Activated naive CD8-positive, alpha-beta T cell treated with anti-CD3 and anti-CD28 coated beads, Interleukin-2, amount 10 ng/mL, durations not matched to agents 7 days and 5 days (primary cell): ENCODE measurements at regions not wholly inside any gene's neighbourhood (a gene's known extent, or its start where the extent isn't known, plus 50 kb on each side); places are given as distances from the start of the nearest gene placed in this dataset.

Experiments
- ATAC-seq: fragments of 150-1000 bp; cut with Tn5 transposase; one replicate; pipeline ENCODE4 v1.10.0; 2021; ENCODE audit warnings: low read depth, moderate library complexity
- POLR2A ChIA-PET: fragments of 350-600 bp; sonication (Branson Sonifier 250); formaldehyde crosslinking; loops from one replicate; lab custom pipeline; 2021; ENCODE audit warnings: antibody characterized with exemption; lab: Charles Lee
- DNase-seq: peaks from one replicate; pipeline ENCODE4 v3.0.0; 2021
- H3K27ac Mint-ChIP-seq: one replicate; pipeline ENCODE4 v1.8.0; 2022; ENCODE audit warnings: mild to moderate bottlenecking, mixed read lengths
- H3K27me3 Mint-ChIP-seq: one replicate; pipeline ENCODE4 v1.8.0; 2022; ENCODE audit warnings: mild to moderate bottlenecking, moderate library complexity, mixed read lengths
- H3K36me3 Mint-ChIP-seq: one replicate; pipeline ENCODE4 v1.8.0; 2021; ENCODE audit warnings: mild to moderate bottlenecking, mixed read lengths
- H3K4me1 Mint-ChIP-seq: one replicate; pipeline ENCODE4 v1.8.0; 2021; ENCODE audit warnings: mixed read lengths
- H3K4me3 Mint-ChIP-seq: one replicate; pipeline ENCODE4 v1.8.0; 2022; ENCODE audit warnings: mild to moderate bottlenecking, moderate library complexity, mixed read lengths
- H3K9me3 Mint-ChIP-seq: one replicate; pipeline ENCODE4 v1.8.0; 2021; ENCODE audit warnings: mixed read lengths

DNA sequence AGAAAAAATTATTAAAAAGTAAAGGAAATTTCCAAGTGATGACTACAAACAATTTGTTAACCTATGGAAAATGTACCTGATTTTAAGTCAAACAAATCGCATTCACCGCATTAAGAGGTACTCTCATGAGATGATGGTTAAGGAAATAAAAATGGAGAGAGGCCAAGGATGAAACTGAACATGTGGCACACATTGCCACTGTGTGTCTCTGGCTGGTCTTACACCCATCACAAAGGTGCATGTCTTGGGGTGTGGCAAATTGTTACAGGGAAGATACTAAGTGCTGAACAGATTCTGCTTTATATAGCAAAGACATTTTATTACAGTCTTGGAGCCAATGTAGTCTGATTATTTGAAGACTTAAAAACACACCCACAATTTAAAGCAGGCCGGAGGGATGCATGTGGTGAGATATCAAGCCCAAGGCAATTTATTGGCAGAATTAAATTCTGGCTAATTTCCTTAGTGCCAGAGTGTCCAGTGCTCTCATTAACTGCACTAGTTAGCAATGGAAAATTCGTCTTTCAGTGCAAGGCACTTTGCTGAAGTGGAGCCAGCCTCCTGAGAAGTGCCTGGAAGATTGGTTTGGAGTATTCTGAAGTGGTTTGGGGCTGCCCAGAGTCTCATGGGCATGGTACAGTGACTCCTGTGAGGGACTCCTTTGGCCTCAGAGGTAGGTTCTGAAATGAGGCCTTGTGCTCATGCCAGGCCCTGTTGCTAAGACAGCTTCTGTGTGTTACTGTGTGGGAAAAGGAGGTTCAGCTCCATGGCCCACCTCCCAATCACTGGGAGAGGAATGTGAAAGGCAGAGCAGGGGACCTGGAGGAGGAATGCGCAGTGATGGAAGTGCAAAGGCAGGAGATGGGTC, 166.9 kb downstream of the BRMS1L start:
- Mint-ChIP-seq H3K27ac (no peak overlapping the region), H3K36me3 (no peaks in the 10 kb centered on the region), H3K4me1 (peaks cover 4% of the 10 kb centered on the region), H3K27me3 (no peaks in the 10 kb centered on the region), H3K9me3 (no peaks in the 10 kb centered on the region), H3K4me3 (no peak overlapping the region)
- no peak for ATAC-seq
- POLR2A ChIA-PET, result no interaction called here
- no peak for DNase-seq

DNA sequence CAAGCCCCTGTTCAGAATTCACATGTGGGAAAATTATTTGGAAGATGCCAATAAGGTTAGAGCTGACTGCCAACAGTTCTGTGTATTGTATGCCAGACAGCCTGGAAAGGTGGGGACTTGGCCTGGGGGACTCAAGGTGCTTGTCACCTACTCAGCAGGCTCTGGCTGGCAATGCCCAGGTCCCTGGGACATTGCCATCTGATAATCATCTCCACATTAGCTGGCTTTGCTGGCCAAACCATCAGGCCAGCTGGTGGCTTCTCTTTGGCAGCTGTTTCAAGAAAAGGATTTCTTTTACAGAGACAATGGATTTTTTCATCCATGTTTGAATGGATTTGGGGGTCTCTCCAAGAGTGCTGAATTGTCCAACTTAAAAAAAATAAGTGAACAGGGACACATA, 165.2 kb downstream of the BRMS1L start:
- no peaks in the 10 kb centered on the region for H3K36me3 Mint-ChIP-seq
- H3K4me1 Mint-ChIP-seq, result peaks cover 4% of the 10 kb centered on the region
- H3K9me3 Mint-ChIP-seq, result no peaks in the 10 kb centered on the region
- DNase-seq (no peak), ATAC-seq (no peak)
- POLR2A ChIA-PET, result no interaction called here
- no peak overlapping the region for H3K4me3 Mint-ChIP-seq
- H3K27ac Mint-ChIP-seq, result no peak overlapping the region
- no peaks in the 10 kb centered on the region for H3K27me3 Mint-ChIP-seq

DNA sequence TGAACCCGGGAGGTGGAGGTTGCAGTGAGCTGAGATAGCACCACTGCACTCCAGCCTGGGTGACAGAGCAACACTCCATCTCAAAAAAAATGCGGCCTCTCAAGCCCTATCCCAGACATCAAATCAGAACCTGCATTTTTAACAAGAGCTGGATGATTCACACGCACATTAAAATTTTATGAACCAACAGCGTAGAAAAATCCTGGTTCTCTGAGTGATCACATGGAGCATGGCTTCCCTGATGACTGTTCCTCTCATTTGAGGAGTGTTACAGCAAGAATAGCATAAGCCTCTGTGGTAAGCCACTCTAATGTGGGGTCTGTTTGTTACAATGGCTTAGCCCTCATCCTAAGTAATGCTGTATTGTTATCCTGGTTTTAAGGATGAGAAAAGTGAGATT, 163.6 kb downstream of the BRMS1L start:
- H3K4me3 Mint-ChIP-seq, result no peak overlapping the region
- no peak for DNase-seq
- H3K27me3 Mint-ChIP-seq, result no peaks in the 10 kb centered on the region
- no peak overlapping the region for H3K27ac Mint-ChIP-seq
- H3K9me3 Mint-ChIP-seq, result no peaks in the 10 kb centered on the region
- H3K4me1 Mint-ChIP-seq, result peaks cover 7% of the 10 kb centered on the region
- H3K36me3 Mint-ChIP-seq, result no peaks in the 10 kb centered on the region
- no peak for ATAC-seq
- POLR2A ChIA-PET, result no interaction called here

DNA sequence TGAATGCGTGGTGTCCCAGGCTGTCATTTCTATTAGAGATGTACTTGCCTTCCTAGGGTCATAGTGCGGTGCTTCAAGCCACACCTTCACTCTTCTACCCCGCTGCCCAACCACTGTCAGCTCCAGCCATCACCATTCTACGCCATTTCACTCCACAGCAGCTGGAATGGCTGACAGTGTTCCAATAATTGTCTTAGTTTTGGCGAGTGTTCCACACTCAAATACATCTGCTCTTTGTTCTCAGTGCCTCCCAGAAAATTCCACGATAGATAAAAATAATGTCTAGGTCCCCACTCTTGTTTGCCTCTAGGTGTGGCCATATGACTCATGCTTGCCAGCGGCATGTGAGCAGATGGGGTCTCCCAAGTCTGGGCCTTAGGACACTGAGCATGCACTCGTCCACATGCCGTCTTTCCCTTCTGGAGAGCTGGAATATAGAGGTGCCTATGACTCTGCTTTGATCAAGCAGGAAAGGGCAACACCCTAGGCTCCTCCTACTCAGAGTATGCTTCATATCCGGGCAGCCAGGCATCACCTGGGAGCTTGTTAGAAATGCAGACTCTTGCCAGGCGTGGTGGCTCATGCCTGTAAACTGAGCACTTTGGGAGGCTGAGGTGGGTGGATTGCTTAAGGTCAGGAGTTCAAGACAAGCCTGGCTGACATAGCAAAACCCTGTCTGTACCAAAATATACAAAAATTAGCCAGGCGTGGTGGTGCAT, 163.0 kb downstream of the BRMS1L start:
- DNase-seq, result no peak
- POLR2A ChIA-PET, result no interaction called here
- H3K27me3 Mint-ChIP-seq, result no peaks in the 10 kb centered on the region
- H3K4me3 Mint-ChIP-seq, result no peak overlapping the region
- peaks cover 7% of the 10 kb centered on the region for H3K4me1 Mint-ChIP-seq
- no peak for ATAC-seq
- H3K27ac Mint-ChIP-seq, result no peak overlapping the region
- no peaks in the 10 kb centered on the region for H3K9me3 Mint-ChIP-seq
- H3K36me3 Mint-ChIP-seq, result no peaks in the 10 kb centered on the region

DNA sequence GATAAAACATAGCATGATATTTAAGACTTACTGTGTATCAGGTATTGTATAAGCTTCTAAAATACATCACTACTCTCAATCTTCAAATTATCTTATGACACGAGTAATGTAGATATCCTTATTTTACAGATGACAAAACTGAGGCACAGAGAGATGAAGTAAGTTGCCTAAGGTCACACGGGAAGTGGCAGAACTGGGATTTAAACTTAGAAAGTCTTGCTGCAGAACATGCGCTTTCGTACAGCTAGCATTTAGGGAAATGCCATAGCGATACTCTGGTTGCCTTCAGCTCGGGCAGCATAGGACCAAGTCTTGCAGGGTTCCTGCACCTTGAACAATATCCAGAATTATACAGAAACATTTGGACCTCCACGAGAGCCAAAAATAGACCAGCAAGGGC, 162.4 kb downstream of the BRMS1L start:
- no peaks in the 10 kb centered on the region for H3K9me3 Mint-ChIP-seq
- DNase-seq (no peak), ATAC-seq (no peak)
- H3K4me1 Mint-ChIP-seq, result peaks cover 7% of the 10 kb centered on the region
- H3K36me3 Mint-ChIP-seq, result no peaks in the 10 kb centered on the region
- H3K27me3 Mint-ChIP-seq, result no peaks in the 10 kb centered on the region
- H3K4me3 Mint-ChIP-seq, result no peak overlapping the region
- POLR2A ChIA-PET, result no interaction called here
- no peak overlapping the region for H3K27ac Mint-ChIP-seq

DNA sequence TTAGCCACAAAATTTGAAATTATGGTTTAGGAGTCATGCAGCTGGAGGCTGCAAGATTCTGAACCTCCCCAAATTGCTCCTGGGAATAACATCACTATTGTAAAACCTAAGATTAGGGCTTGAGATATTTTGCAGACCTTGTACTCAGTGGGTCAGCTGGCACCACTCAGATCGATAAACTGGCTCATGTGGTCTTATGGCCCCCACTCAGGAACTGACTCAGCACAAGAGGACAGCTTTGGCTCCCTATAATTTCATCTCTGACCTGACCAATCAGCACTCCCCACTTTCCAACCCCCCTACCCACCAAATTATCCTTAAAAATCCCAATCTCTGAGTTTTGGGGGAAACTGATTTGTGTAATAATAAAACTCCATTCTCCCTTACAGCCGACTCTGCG, 161.6 kb downstream of the BRMS1L start:
- DNase-seq (no peak), ATAC-seq (no peak)
- POLR2A ChIA-PET, result no interaction called here
- Mint-ChIP-seq H3K27ac (no peak overlapping the region), H3K9me3 (no peaks in the 10 kb centered on the region), H3K4me1 (peaks cover 7% of the 10 kb centered on the region), H3K36me3 (no peaks in the 10 kb centered on the region), H3K27me3 (no peaks in the 10 kb centered on the region), H3K4me3 (no peak overlapping the region)

DNA sequence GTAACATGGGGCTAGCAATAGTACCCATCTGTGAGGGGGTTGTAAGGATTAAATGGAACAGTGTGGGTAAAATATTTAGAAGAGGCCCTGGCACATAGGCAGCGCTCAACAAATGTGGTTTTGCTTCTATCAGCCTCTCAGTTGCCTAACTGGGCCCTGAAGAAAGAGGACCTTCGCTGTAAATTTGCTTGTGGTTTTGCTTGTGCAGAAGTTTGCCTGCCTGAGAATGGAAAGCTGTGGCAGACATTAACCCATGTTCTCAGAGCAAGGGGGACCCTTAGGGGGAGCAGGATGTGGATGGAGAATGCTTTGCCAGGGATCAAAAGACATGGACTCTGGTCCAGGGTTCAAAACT, 160.1 kb downstream of the BRMS1L start:
- Mint-ChIP-seq H3K9me3 (no peaks in the 10 kb centered on the region), H3K4me3 (no peak overlapping the region), H3K4me1 (peaks cover 7% of the 10 kb centered on the region), H3K27ac (no peak overlapping the region), H3K36me3 (no peaks in the 10 kb centered on the region), H3K27me3 (no peaks in the 10 kb centered on the region)
- no peak for DNase-seq
- no peak for ATAC-seq
- POLR2A ChIA-PET, result no interaction called here

DNA sequence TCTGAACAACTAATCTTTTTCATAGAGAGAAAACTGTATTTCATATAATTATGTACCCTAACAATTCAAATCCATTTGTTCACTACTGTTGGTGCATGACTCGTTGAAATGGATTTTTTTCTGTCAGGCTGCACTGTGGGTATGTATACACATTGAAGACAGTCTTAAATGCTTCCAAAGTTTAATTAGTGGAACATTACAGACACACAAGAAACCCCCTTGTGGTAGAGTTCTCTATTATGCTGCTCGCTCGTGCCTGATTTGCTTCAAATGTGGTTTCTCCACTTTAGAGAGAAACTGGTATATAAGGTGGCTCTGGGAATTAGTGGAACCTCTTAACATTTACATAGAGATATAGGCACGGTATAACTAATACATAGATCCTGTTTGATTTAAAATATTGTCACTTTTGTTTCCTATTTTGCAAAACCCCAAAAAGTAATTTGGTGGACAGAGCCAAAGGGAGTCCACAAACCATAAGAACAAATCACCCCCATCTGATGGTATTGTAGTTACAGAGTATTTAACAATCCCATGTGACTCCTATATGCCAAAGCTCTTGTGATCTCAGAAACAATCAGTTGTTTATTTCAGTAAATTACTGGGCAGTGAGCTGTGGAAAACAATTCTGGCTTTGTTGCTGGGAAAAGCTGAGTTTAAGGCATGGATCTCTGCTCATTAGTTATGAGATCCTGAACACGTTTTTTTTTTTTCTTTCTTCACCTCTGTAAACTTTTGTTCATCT, 159.5 kb downstream of the BRMS1L start:
- no peak for DNase-seq
- Mint-ChIP-seq H3K36me3 (no peaks in the 10 kb centered on the region), H3K9me3 (no peaks in the 10 kb centered on the region), H3K4me1 (peaks cover 4% of the 10 kb centered on the region), H3K27ac (no peak overlapping the region), H3K4me3 (no peak overlapping the region), H3K27me3 (no peaks in the 10 kb centered on the region)
- POLR2A ChIA-PET, result no interaction called here
- ATAC-seq, result no peak

DNA sequence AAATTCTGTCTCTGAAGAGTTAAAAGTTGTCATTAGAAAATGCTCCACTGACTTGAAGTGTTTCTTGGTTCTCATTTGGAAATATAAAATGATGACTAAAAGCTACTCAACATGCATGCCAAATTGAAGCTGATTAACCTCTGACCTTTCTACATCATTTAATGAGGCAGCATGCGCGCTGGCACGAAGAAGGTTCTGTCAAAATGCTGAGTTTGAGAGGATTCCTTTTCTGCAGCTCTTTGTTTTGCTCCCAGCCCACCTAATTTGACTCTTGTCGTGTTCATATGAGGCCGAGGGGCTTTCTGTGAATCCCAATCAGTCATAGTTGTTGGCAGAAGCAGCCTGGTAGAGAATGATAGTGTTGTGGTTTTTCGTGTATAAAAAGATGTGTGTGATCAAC, 153.4 kb downstream of the BRMS1L start:
- POLR2A ChIA-PET, result no interaction called here
- Mint-ChIP-seq H3K36me3 (no peaks in the 10 kb centered on the region), H3K4me1 (no peaks in the 10 kb centered on the region), H3K27ac (no peak overlapping the region), H3K9me3 (no peaks in the 10 kb centered on the region), H3K27me3 (no peaks in the 10 kb centered on the region), H3K4me3 (no peak overlapping the region)
- no peak for DNase-seq
- no peak for ATAC-seq

DNA sequence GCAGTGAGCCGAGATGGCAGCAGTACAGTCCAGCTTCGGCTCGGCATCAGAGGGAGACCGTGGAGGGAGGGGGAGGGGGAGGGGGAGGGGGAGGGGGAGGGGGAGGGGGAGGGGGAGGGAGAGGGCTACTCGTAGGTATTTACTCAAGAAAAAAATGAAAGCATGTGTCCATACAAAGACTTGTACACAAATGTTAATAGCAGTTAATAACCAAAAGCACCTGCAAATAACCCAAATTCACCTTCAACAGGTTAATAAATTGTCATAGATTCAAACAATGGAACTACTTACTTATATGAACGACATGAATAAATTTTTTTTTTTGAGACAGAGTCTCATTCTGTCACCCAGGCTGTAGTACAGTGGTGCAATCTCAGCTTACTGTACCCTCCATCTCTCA, 152.4 kb downstream of the BRMS1L start:
- H3K4me1 Mint-ChIP-seq, result no peaks in the 10 kb centered on the region
- POLR2A ChIA-PET, result no interaction called here
- no peaks in the 10 kb centered on the region for H3K36me3 Mint-ChIP-seq
- DNase-seq (no peak), ATAC-seq (no peak)
- no peak overlapping the region for H3K27ac Mint-ChIP-seq
- H3K4me3 Mint-ChIP-seq, result no peak overlapping the region
- no peaks in the 10 kb centered on the region for H3K9me3 Mint-ChIP-seq
- H3K27me3 Mint-ChIP-seq, result no peaks in the 10 kb centered on the region

DNA sequence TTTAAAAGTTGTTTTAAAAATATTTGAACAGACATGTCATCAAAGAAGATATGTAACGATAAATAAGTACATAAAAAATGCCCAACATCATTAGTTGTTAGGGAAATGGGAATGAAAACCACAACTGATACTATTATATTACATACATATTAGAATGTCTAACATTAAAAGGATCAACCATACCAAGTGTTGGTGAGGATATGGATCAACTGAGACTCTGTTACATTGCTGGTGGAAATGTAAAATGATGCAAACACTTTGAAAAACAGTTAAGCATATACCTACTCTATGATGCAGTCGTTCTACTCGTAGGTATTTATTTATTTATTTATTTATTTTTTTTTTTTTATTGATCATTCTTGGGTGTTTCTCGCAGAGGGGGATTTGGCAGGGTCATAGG, 149.7 kb downstream of the BRMS1L start:
- no peaks in the 10 kb centered on the region for H3K9me3 Mint-ChIP-seq
- no peaks in the 10 kb centered on the region for H3K4me1 Mint-ChIP-seq
- peaks cover 4% of the 10 kb centered on the region for H3K27me3 Mint-ChIP-seq
- no peak for DNase-seq
- no peak overlapping the region for H3K27ac Mint-ChIP-seq
- no peak overlapping the region for H3K4me3 Mint-ChIP-seq
- ATAC-seq, result no peak
- no peaks in the 10 kb centered on the region for H3K36me3 Mint-ChIP-seq
- POLR2A ChIA-PET, result no interaction called here

DNA sequence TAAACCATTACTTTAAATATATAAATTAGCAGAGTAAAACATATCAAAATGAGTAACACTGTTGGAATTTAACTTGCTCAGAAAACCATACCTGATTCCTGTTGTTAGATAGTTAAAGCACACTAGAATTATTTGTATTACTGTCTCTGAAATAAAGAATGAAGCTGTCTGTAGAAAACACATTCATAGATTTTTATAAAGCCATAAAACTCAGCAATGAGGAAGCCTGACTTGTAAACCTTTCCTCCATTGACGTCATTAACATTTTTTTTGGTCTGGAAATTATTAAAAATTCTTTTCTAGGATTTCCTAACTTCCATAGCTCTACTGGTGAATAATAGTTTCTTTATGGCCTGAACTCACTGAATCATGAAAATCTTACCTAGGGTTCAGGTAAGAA, 147.6 kb downstream of the BRMS1L start:
- no peak for ATAC-seq
- Mint-ChIP-seq H3K27me3 (peaks cover 13% of the 10 kb centered on the region), H3K36me3 (no peaks in the 10 kb centered on the region), H3K9me3 (no peaks in the 10 kb centered on the region), H3K4me3 (no peak overlapping the region), H3K27ac (no peak overlapping the region), H3K4me1 (no peaks in the 10 kb centered on the region)
- POLR2A ChIA-PET, result no interaction called here
- DNase-seq, result no peak

DNA sequence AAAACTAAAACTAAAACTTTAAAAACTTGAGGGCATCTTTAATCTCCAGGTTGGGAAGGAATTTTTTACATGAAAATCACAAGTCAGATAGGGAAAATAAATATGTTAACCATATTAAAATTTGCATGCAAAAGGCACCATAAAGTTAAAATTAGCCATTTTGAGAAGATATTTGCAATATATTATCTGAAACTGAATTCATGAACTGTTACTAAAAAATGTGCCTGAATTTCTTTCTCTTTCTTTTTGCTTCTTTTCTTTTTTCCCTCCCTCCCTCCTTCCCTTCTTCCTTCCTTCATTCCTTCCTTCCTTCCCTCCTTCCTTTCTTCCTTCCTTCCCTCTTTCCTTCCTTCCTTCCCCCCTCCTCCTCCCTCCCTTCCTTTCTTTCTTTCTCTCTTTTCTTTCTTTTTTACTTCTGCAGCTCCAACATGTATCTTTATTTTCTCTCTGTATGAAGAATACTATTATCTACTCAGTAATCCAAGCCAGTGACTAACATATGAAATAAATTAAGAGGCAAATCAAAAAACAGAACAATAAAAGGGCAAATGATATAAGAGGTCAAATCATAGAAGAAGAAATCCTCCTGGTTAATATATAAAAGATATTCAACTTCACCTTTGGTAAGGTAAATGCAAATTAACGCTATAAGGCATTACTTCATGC, 146.0 kb downstream of the BRMS1L start:
- Mint-ChIP-seq H3K36me3 (no peaks in the 10 kb centered on the region), H3K4me1 (no peaks in the 10 kb centered on the region), H3K4me3 (no peak overlapping the region), H3K9me3 (no peaks in the 10 kb centered on the region), H3K27ac (no peak overlapping the region), H3K27me3 (peaks cover 21% of the 10 kb centered on the region)
- POLR2A ChIA-PET, result no interaction called here
- ATAC-seq (no peak), DNase-seq (no peak)
